ENCODE measurements at regions not wholly inside any gene's neighbourhood (a gene's known extent, or its start where the extent isn't known, plus 50 kb on each side); places are given as distances from the start of the nearest gene placed in this dataset.

GRCh38 chr16:55203570-55203969 lies 120.4 kb upstream of the IRX6 start:
- no peak overlapping the region for H3K4me3 ChIP-seq (ENCODE audit: control insufficient read depth, low read depth, low read length)
- TF ChIP-seq CTCF (conservative IDR thresholded peaks at IDR 0.05; ENCODE audit: control insufficient read depth, insufficient read depth, low read depth, low read length) = no peak
- DNase-seq (ENCODE audit: low read depth) = no peak

GRCh38 chr16:55204069-55204468 lies 119.9 kb upstream of the IRX6 start:
- no peak for DNase-seq (ENCODE audit: low read depth)
- TF ChIP-seq CTCF (conservative IDR thresholded peaks at IDR 0.05; ENCODE audit: control insufficient read depth, insufficient read depth, low read depth, low read length) = no peak
- H3K4me3 ChIP-seq (ENCODE audit: control insufficient read depth, low read depth, low read length) = no peak overlapping the region

GRCh38 chr16:55204923-55205322 lies 119.1 kb upstream of the IRX6 start:
- no peak overlapping the region for H3K4me3 ChIP-seq (ENCODE audit: control insufficient read depth, low read depth, low read length)
- no peak for TF ChIP-seq CTCF (conservative IDR thresholded peaks at IDR 0.05; ENCODE audit: control insufficient read depth, insufficient read depth, low read depth, low read length)
- DNase-seq (ENCODE audit: low read depth) = no peak

GRCh38 chr16:55207693-55208428 lies 116.1 kb upstream of the IRX6 start:
- no peak overlapping the region for H3K4me3 ChIP-seq (ENCODE audit: control insufficient read depth, low read depth, low read length)
- TF ChIP-seq CTCF (conservative IDR thresholded peaks at IDR 0.05; ENCODE audit: control insufficient read depth, insufficient read depth, low read depth, low read length) = no peak
- no peak for DNase-seq (ENCODE audit: low read depth)

- DNase-seq (ENCODE audit: low read depth) = no peak
- H3K4me3 ChIP-seq (ENCODE audit: control insufficient read depth, low read depth, low read length) = no peak overlapping the region
- TF ChIP-seq CTCF (conservative IDR thresholded peaks at IDR 0.05; ENCODE audit: control insufficient read depth, insufficient read depth, low read depth, low read length) = no peak
Observed at GRCh38 chr16:55209626-55210025, 114.4 kb upstream of the IRX6 start.

GRCh38 chr16:55212791-55213190 lies 111.2 kb upstream of the IRX6 start:
- no peak overlapping the region for H3K4me3 ChIP-seq (ENCODE audit: control insufficient read depth, low read depth, low read length)
- DNase-seq (ENCODE audit: low read depth) = no peak
- TF ChIP-seq CTCF (conservative IDR thresholded peaks at IDR 0.05; ENCODE audit: control insufficient read depth, insufficient read depth, low read depth, low read length) = no peak

- no peak overlapping the region for H3K4me3 ChIP-seq (ENCODE audit: control insufficient read depth, low read depth, low read length)
- no peak for TF ChIP-seq CTCF (conservative IDR thresholded peaks at IDR 0.05; ENCODE audit: control insufficient read depth, insufficient read depth, low read depth, low read length)
- no peak for DNase-seq (ENCODE audit: low read depth)
Observed at GRCh38 chr16:55214412-55214811, 109.6 kb upstream of the IRX6 start.
